WTC11 (cell line): ENCODE measurements at regions not wholly inside any gene's neighbourhood (a gene's known extent, or its start where the extent isn't known, plus 50 kb on each side); places are given as distances from the start of the nearest gene placed in this dataset.

ENCODE experiments used
- ATAC-seq: fragments of 200-7000 bp; cut with Tn5 transposase; 2 replicates; pipeline ENCODE4 v1.10.0; 2021; ENCODE audit warnings: mild to moderate bottlenecking, moderate library complexity
- CTCF ChIA-PET: fragments of 300-600 bp; sonication (Branson Sonifier 250); formaldehyde crosslinking; loops from one replicate; lab custom pipeline; 2021; ENCODE audit warnings: antibody characterized with exemption; lab: Charles Lee
- POLR2A ChIA-PET: fragments of 350-600 bp; sonication (Branson Sonifier 250); formaldehyde crosslinking; loops from one replicate; lab custom pipeline; 2021; ENCODE audit warnings: antibody characterized with exemption; lab: Charles Lee
- DNase-seq: peaks from one replicate; pipeline ENCODE4 v3.0.0; 2021; ENCODE audit warnings: low spot score
- H3K27ac Mint-ChIP-seq: 2 replicates; pipeline ENCODE4 v1.8.0; 2021; ENCODE audit warnings: mixed read lengths
- H3K27me3 Mint-ChIP-seq: 2 replicates; pipeline ENCODE4 v1.8.0; 2021; ENCODE audit warnings: low read depth, mild to moderate bottlenecking, moderate library complexity, mixed read lengths
- H3K36me3 Mint-ChIP-seq: 2 replicates; pipeline ENCODE4 v1.8.0; 2021; ENCODE audit warnings: mixed read lengths
- H3K4me1 Mint-ChIP-seq: 2 replicates; pipeline ENCODE4 v1.8.0; 2022; ENCODE audit warnings: mixed read lengths
- H3K4me3 Mint-ChIP-seq: 2 replicates; pipeline ENCODE4 v1.8.0; 2021; ENCODE audit warnings: mild to moderate bottlenecking, moderate library complexity, mixed read lengths
- H3K9me3 Mint-ChIP-seq: 2 replicates; pipeline ENCODE4 v1.8.0; 2021; ENCODE audit warnings: mixed read lengths
- CBFB ChIP-seq: sonication (generic); formaldehyde crosslinking; IDR thresholded peaks from 2 replicates; pipeline ENCODE4 v1.8.1; 2022; ENCODE audit warnings: mild to moderate bottlenecking, low read depth, missing genetic modification reagents
- CDX4 ChIP-seq: fragments of 250-450 bp; sonication (Bioruptor Pico); IDR thresholded peaks from 2 replicates; pipeline ENCODE4 v1.9.0; 2021; ENCODE audit warnings: moderate library complexity, mild to moderate bottlenecking, inconsistent platforms, borderline replicate concordance
- ELF4 ChIP-seq: sonication (generic); formaldehyde crosslinking; IDR thresholded peaks from 2 replicates; pipeline ENCODE4 v1.8.1; 2022; ENCODE audit warnings: low read depth, mild to moderate bottlenecking, moderate library complexity, missing genetic modification reagents
- EMX1 ChIP-seq: fragments of 250-450 bp; sonication (Bioruptor Pico); IDR thresholded peaks from 2 replicates; pipeline ENCODE4 v1.8.0; 2021; ENCODE audit warnings: mild to moderate bottlenecking
- ESRRA ChIP-seq: sonication (generic); formaldehyde crosslinking; IDR thresholded peaks from 2 replicates; pipeline ENCODE4 v1.8.1; 2022; ENCODE audit warnings: mild to moderate bottlenecking, missing genetic modification reagents, borderline replicate concordance
- GRHL2 ChIP-seq: fragments of 250-450 bp; sonication (Bioruptor Pico); IDR thresholded peaks from 2 replicates; pipeline ENCODE4 v1.8.0; 2022; ENCODE audit warnings: mild to moderate bottlenecking, moderate library complexity; ENCODE audit not compliant: insufficient replicate concordance, severe bottlenecking
- JAZF1 ChIP-seq: fragments of 250-450 bp; sonication (Bioruptor Pico); IDR thresholded peaks from 2 replicates; pipeline ENCODE4 v1.9.0; 2021; ENCODE audit warnings: moderate library complexity, mild to moderate bottlenecking, inconsistent platforms
- KAT7 ChIP-seq: sonication (generic); formaldehyde crosslinking; IDR thresholded peaks from 2 replicates; pipeline ENCODE4 v1.8.1; 2023; ENCODE audit warnings: missing genetic modification reagents, mild to moderate bottlenecking, borderline replicate concordance
- MYBL2 ChIP-seq: sonication (generic); formaldehyde crosslinking; IDR thresholded peaks from 2 replicates; pipeline ENCODE4 v1.8.1; 2023; ENCODE audit warnings: mild to moderate bottlenecking, moderate library complexity, missing genetic modification reagents
- NFATC4 ChIP-seq: fragments of 250-450 bp; sonication (Bioruptor Pico); IDR thresholded peaks from 2 replicates; pipeline ENCODE4 v1.9.0; 2021; ENCODE audit warnings: mild to moderate bottlenecking
- SMAD4 ChIP-seq: sonication (generic); formaldehyde crosslinking; IDR thresholded peaks from 2 replicates; pipeline ENCODE4 v1.8.0; 2022; ENCODE audit warnings: mild to moderate bottlenecking, missing genetic modification reagents
- SP1 ChIP-seq: sonication (generic); formaldehyde crosslinking; conservative IDR thresholded peaks from 2 replicates; pipeline ENCODE4 v1.8.1; 2022; ENCODE audit warnings: missing genetic modification reagents
- TCF7 ChIP-seq: sonication (generic); formaldehyde crosslinking; IDR thresholded peaks from 2 replicates; pipeline ENCODE4 v1.8.0; 2022; ENCODE audit warnings: mild to moderate bottlenecking, low read depth, missing genetic modification reagents, moderate library complexity
- TEAD1 ChIP-seq: sonication (generic); formaldehyde crosslinking; IDR thresholded peaks from 2 replicates; pipeline ENCODE4 v1.8.0; 2022; ENCODE audit warnings: mild to moderate bottlenecking, missing genetic modification reagents
- TEAD4 ChIP-seq: sonication (generic); formaldehyde crosslinking; IDR thresholded peaks from 2 replicates; pipeline ENCODE4 v1.8.0; 2022; ENCODE audit warnings: mild to moderate bottlenecking, missing genetic modification reagents
- ZBTB21 ChIP-seq: sonication (generic); formaldehyde crosslinking; IDR thresholded peaks from 2 replicates; pipeline ENCODE4 v1.8.1; 2023; ENCODE audit warnings: mild to moderate bottlenecking, missing genetic modification reagents, borderline replicate concordance
- ZNF121 ChIP-seq: sonication (generic); formaldehyde crosslinking; IDR thresholded peaks from 2 replicates; pipeline ENCODE4 v1.8.0; 2023; ENCODE audit warnings: missing genetic modification reagents
- ZNF138 ChIP-seq: sonication (generic); formaldehyde crosslinking; conservative IDR thresholded peaks from 2 replicates; pipeline ENCODE4 v1.8.1; 2022; ENCODE audit warnings: mild to moderate bottlenecking, moderate library complexity, missing genetic modification reagents
- ZNF219 ChIP-seq: sonication (generic); formaldehyde crosslinking; IDR thresholded peaks from 2 replicates; pipeline ENCODE4 v1.8.0; 2023; ENCODE audit warnings: missing genetic modification reagents, mild to moderate bottlenecking, borderline replicate concordance
- ZNF396 ChIP-seq: fragments of 250-450 bp; sonication (Bioruptor Pico); IDR thresholded peaks from 2 replicates; pipeline ENCODE4 v1.8.0; 2021; ENCODE audit warnings: mild to moderate bottlenecking, moderate library complexity, borderline replicate concordance
- ZNF512 ChIP-seq: sonication (generic); formaldehyde crosslinking; IDR thresholded peaks from 2 replicates; pipeline ENCODE4 v1.8.1; 2022; ENCODE audit warnings: missing genetic modification reagents, borderline replicate concordance
- TF ChIP-seq, protein P1 (sequence below): sonication (generic); formaldehyde crosslinking; IDR thresholded peaks from 2 replicates; pipeline ENCODE4 v1.8.0; 2022; ENCODE audit warnings: mild to moderate bottlenecking, missing genetic modification reagents
- TF ChIP-seq, protein P2 (sequence below): sonication (generic); formaldehyde crosslinking; IDR thresholded peaks from 2 replicates; pipeline ENCODE4 v1.8.1; 2023; ENCODE audit warnings: mild to moderate bottlenecking, missing genetic modification reagents
- TF ChIP-seq, protein P3 (sequence below): sonication (generic); formaldehyde crosslinking; IDR thresholded peaks from 2 replicates; pipeline ENCODE4 v1.8.1; 2023; ENCODE audit warnings: mild to moderate bottlenecking, missing genetic modification reagents
- TF ChIP-seq, protein P4 (sequence below): sonication (generic); formaldehyde crosslinking; IDR thresholded peaks from 2 replicates; pipeline ENCODE4 v1.8.0; 2023; ENCODE audit warnings: missing genetic modification reagents

DNA sequence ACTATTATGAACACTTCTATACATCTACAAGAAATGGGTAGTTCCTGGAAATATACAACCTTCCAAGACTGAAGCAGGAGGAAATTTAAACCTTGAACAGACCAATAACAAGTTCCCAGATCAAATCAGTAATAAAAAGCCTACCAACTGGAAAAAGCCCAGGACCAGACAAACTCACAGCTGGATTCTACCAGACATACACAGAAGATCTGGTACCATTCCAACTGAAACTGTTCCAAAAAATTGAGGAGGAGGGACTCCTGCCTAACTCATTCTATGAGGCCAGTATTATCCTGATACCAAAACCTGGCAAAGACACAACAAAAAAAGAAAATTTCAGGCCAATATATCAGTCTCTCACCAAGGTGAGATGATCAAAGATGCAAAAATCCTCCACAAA is 189.4 kb downstream of the RPS29 start:
- Mint-ChIP-seq H3K4me3 (no peak overlapping the region), H3K36me3 (no peaks in the 10 kb centered on the region), H3K9me3 (peaks cover 10% of the 10 kb centered on the region), H3K4me1 (no peaks in the 10 kb centered on the region), H3K27ac (no peak overlapping the region), H3K27me3 (peaks cover 7% of the 10 kb centered on the region)
- ATAC-seq (no peak), DNase-seq (no peak)
- ChIA-PET CTCF (no interaction called here), POLR2A (no interaction called here)
- TF ChIP-seq, protein P1, sequence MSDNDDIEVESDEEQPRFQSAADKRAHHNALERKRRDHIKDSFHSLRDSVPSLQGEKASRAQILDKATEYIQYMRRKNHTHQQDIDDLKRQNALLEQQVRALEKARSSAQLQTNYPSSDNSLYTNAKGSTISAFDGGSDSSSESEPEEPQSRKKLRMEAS (CRISPR knock-in tag): no peak
- TF ChIP-seq, protein P2, sequence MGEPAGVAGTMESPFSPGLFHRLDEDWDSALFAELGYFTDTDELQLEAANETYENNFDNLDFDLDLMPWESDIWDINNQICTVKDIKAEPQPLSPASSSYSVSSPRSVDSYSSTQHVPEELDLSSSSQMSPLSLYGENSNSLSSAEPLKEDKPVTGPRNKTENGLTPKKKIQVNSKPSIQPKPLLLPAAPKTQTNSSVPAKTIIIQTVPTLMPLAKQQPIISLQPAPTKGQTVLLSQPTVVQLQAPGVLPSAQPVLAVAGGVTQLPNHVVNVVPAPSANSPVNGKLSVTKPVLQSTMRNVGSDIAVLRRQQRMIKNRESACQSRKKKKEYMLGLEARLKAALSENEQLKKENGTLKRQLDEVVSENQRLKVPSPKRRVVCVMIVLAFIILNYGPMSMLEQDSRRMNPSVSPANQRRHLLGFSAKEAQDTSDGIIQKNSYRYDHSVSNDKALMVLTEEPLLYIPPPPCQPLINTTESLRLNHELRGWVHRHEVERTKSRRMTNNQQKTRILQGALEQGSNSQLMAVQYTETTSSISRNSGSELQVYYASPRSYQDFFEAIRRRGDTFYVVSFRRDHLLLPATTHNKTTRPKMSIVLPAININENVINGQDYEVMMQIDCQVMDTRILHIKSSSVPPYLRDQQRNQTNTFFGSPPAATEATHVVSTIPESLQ: no peak
- TF ChIP-seq SMAD4 (CRISPR knock-in tag) (no peak), SP1 (CRISPR knock-in tag) (no peak), KAT7 (no peak), TCF7 (CRISPR knock-in tag) (no peak), EMX1 (no peak), CDX4 (CRISPR knock-in tag) (no peak), ZNF396 (CRISPR knock-in tag) (no peak)

- ATAC-seq (no peak), DNase-seq (no peak)
- ChIA-PET CTCF (interaction anchor here (1.1 kb wide), 1 partner anchor 80 kb away, joined by 3 read pairs; no protein-coding TSS in a partner anchor), POLR2A (no interaction called here)
- Mint-ChIP-seq H3K27me3 (peaks cover 13% of the 10 kb centered on the region), H3K9me3 (peaks cover 30% of the 10 kb centered on the region), H3K27ac (no peak overlapping the region), H3K36me3 (peaks cover 13% of the 10 kb centered on the region), H3K4me1 (peaks cover 7% of the 10 kb centered on the region), H3K4me3 (no peak overlapping the region)
- TF ChIP-seq ZNF121 (CRISPR knock-in tag): no peak
These were observed 204.4 kb downstream of the RPS29 start for GRCh38 chr14:49381778-49382177.

DNA sequence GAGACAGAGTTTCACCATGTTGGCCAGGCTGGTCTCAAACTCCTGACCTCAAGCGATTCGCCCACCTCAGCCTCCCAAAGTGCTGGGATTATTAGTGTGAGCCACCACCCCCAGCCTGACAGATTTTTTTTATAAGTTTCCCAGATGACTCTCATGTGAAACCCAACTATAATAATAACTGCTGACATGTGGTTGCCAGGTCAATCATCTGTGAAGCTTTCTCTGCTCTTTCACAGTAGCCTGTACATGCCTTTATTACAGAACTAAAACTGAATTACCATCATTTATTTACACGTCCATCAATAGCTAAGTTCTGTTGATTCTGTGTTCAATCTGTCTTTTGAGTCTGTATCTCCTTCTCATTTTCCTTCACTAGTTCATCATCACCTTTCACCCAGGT is 218.5 kb downstream of the RPS29 start:
- Mint-ChIP-seq H3K27me3 (peaks cover 25% of the 10 kb centered on the region), H3K36me3 (no peaks in the 10 kb centered on the region), H3K27ac (no peak overlapping the region), H3K4me1 (0 out of 2 replicates have a peak, but pooled peaks cover 5% of the 10 kb centered on the region), H3K9me3 (no peaks in the 10 kb centered on the region), H3K4me3 (no peak overlapping the region)
- TF ChIP-seq NFATC4 (CRISPR knock-in tag) (no peak), ZNF512 (CRISPR knock-in tag) (no peak)
- CTCF ChIA-PET: interaction anchor here (1.7 kb wide), 1 partner anchor 94 kb away, joined by 6 read pairs; no protein-coding TSS in a partner anchor
- DNase-seq (no peak), ATAC-seq (no peak)
- POLR2A ChIA-PET: no interaction called here

DNA sequence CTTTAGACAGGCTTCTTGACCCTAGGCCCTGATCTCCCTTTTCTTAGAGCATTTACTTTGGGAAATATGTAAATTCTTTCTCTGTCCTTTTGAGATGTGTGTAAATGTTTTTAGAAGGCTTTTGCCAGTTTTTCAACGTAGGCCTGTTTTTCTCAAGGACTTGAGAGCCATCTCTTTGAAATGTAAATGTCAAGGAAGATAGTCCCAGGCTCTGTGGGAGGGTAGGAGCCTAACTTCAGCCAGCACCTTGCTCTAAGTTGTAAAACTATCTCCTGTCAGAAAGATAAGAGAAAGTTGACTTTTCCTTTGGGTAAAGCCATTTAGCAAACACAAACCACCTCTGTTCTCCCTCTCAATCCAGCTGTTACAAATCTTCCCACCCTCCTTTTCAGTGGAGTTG is 219.8 kb downstream of the RPS29 start:
- ChIA-PET POLR2A (no interaction called here), CTCF (no interaction called here)
- Mint-ChIP-seq H3K4me1 (0 out of 2 replicates have a peak, but pooled peaks cover 5% of the 10 kb centered on the region), H3K9me3 (no peaks in the 10 kb centered on the region), H3K27me3 (peaks cover 12% of the 10 kb centered on the region), H3K36me3 (no peaks in the 10 kb centered on the region), H3K27ac (no peak overlapping the region), H3K4me3 (no peak overlapping the region)
- DNase-seq (no peak), ATAC-seq (no peak)
- TF ChIP-seq ZNF219 (CRISPR knock-in tag): no peak
- no peak for TF ChIP-seq CBFB (CRISPR knock-in tag)
- no peak for TF ChIP-seq MYBL2 (CRISPR knock-in tag)
- TF ChIP-seq, protein P3, sequence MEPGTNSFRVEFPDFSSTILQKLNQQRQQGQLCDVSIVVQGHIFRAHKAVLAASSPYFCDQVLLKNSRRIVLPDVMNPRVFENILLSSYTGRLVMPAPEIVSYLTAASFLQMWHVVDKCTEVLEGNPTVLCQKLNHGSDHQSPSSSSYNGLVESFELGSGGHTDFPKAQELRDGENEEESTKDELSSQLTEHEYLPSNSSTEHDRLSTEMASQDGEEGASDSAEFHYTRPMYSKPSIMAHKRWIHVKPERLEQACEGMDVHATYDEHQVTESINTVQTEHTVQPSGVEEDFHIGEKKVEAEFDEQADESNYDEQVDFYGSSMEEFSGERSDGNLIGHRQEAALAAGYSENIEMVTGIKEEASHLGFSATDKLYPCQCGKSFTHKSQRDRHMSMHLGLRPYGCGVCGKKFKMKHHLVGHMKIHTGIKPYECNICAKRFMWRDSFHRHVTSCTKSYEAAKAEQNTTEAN: no peak
- no peak for TF ChIP-seq TCF7 (CRISPR knock-in tag)
- no peak for TF ChIP-seq TEAD1
- TF ChIP-seq, protein P4, sequence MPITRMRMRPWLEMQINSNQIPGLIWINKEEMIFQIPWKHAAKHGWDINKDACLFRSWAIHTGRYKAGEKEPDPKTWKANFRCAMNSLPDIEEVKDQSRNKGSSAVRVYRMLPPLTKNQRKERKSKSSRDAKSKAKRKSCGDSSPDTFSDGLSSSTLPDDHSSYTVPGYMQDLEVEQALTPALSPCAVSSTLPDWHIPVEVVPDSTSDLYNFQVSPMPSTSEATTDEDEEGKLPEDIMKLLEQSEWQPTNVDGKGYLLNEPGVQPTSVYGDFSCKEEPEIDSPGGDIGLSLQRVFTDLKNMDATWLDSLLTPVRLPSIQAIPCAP: no peak
- TF ChIP-seq ZNF138: no peak
- TF ChIP-seq TEAD4 (CRISPR knock-in tag): no peak
- TF ChIP-seq ESRRA (CRISPR knock-in tag): no peak
- no peak for TF ChIP-seq JAZF1 (CRISPR knock-in tag)
- TF ChIP-seq GRHL2: no peak
- no peak for TF ChIP-seq ELF4
- TF ChIP-seq ZBTB21 (CRISPR knock-in tag): no peak
- no peak for TF ChIP-seq EMX1
